H1 (cell line): ENCODE measurements at regions not wholly inside any gene's neighbourhood (a gene's known extent, or its start where the extent isn't known, plus 50 kb on each side); places are given as distances from the start of the nearest gene placed in this dataset.

Source experiments
- CBX5 ChIP-seq: fragments of 300-800, 300-1000 bp; sonication (generic); IDR thresholded peaks from 2 replicates; pipeline ENCODE4 v1.7.1; 2016; ENCODE audit warnings: antibody characterized with exemption, low read length, low read depth
- CTBP2 ChIP-seq: IDR thresholded peaks from 2 replicates; pipeline ENCODE4 v1.7.0; 2011; ENCODE audit warnings: borderline replicate concordance, mild to moderate bottlenecking, moderate library complexity, mixed read lengths, low read length; ENCODE audit not compliant: insufficient read depth, insufficient read length
- E2F6 ChIP-seq: IDR thresholded peaks from 2 replicates; pipeline ENCODE4 v1.6.1; 2012; ENCODE audit warnings: inconsistent platforms
- HDAC2 ChIP-seq, 2 experiments: fragments of 300-600 bp in 1 of 2; sonication (generic) in 1 of 2; IDR thresholded peaks; 2 replicates each; pipeline ENCODE4 v1.6.1; 2011 to 2012; ENCODE audit warnings: low read depth in 2 of 2, low read length in 2 of 2, mild to moderate bottlenecking in 2 of 2, moderate library complexity in 2 of 2, borderline replicate concordance in 1 of 2, inconsistent platforms in 1 of 2
- HDAC6 ChIP-seq: IDR thresholded peaks from one replicate; pipeline ENCODE4 v1.7.1; 2012; ENCODE audit warnings: low read depth, mild to moderate bottlenecking, inconsistent platforms, low read length, moderate library complexity
- JUND ChIP-seq: IDR thresholded peaks from 2 replicates; pipeline ENCODE4 v1.6.1; 2011; ENCODE audit warnings: mild to moderate bottlenecking, improper control_type of control experiment, low read length
- KDM1A ChIP-seq: fragments of 200-600, 300-600 bp; sonication (generic); IDR thresholded peaks from 2 replicates; pipeline ENCODE4 v1.7.1; 2016; ENCODE audit warnings: mild to moderate bottlenecking, low read length, borderline replicate concordance
- MAX ChIP-seq: IDR thresholded peaks from 2 replicates; pipeline ENCODE4 v1.6.1; 2012; ENCODE audit warnings: inconsistent platforms
- RAD21 ChIP-seq, 2 experiments: IDR thresholded peaks in 1 of 2; conservative IDR thresholded peaks in 1 of 2; 2 replicates each; pipeline ENCODE4 v1.6.1; 2011; ENCODE audit warnings: low read depth in 2 of 2, low read length in 2 of 2, improper control_type of control experiment in 1 of 2, inconsistent platforms in 1 of 2, mild to moderate bottlenecking in 1 of 2, moderate library complexity in 1 of 2
- RBBP5 ChIP-seq: IDR thresholded peaks from 2 replicates; pipeline ENCODE4 v1.7.1; 2012; ENCODE audit warnings: low read depth, mild to moderate bottlenecking, inconsistent platforms, low read length, moderate library complexity, borderline replicate concordance
- RXRA ChIP-seq: IDR thresholded peaks from 2 replicates; pipeline ENCODE4 v1.6.1; 2011; ENCODE audit warnings: low read depth, mild to moderate bottlenecking, low read length, moderate library complexity; ENCODE audit not compliant: insufficient read depth
- SAP30 ChIP-seq: fragments of 300-600 bp; sonication (generic); IDR thresholded peaks from 2 replicates; pipeline ENCODE4 v1.7.1; 2012; ENCODE audit warnings: low read length, moderate library complexity, mild to moderate bottlenecking, inconsistent platforms; ENCODE audit not compliant: insufficient read depth, insufficient replicate concordance
- SP1 ChIP-seq: IDR thresholded peaks from 2 replicates; pipeline ENCODE4 v1.6.1; 2011; ENCODE audit warnings: low read depth, low read length
- TAF1 ChIP-seq: IDR thresholded peaks from 2 replicates; pipeline ENCODE4 v1.6.1; 2011; ENCODE audit warnings: mild to moderate bottlenecking, low read depth, low read length
- TBP ChIP-seq: IDR thresholded peaks from 2 replicates; pipeline ENCODE4 v1.6.1; 2011; ENCODE audit warnings: low read depth, low read length, improper control_type of control experiment

- no peak for TF ChIP-seq HDAC6
- TF ChIP-seq E2F6: no peak
- TF ChIP-seq RBBP5: no peak
- no peak for TF ChIP-seq CBX5
- peak; percentile 87 for TF ChIP-seq SP1
- TF ChIP-seq CTBP2: no peak
- TF ChIP-seq HDAC2 (IDR thresholded peaks at IDR 0.05; ENCODE audit: borderline replicate concordance in 1 of 2, low read depth in 2 of 2, low read length in 2 of 2): 0 out of 4 replicates have a peak, but pooled peaks of 1 of the 2 experiments have one; percentile 67
- TF ChIP-seq RXRA: peak; percentile 55; the same call in 1 of the 2 replicates
- no peak; a peak in 1 of 4 replicates for TF ChIP-seq RAD21 (IDR thresholded peaks at IDR 0.05 in 1 of 2, conservative IDR thresholded peaks at IDR 0.05 in 1 of 2; ENCODE audit: low read depth in 2 of 2, low read length in 2 of 2)
- TF ChIP-seq TBP: no peak
- no peak for TF ChIP-seq MAX
- no peak for TF ChIP-seq SAP30
- no peak for TF ChIP-seq KDM1A
- no peak for TF ChIP-seq TAF1
- TF ChIP-seq JUND: no peak
Measured at GRCh38 chr12:78651755-78652154, 212.8 kb upstream of the SYT1 start (continued).
